GM19023 (cell line): ENCODE measurements at regions not wholly inside any gene's neighbourhood (a gene's known extent, or its start where the extent isn't known, plus 50 kb on each side); places are given as distances from the start of the nearest gene placed in this dataset.
"Not testable (repeated sequence)": the region's sequence is repeated elsewhere in the genome, so short reads cannot be mapped to it uniquely, and the experiment has no call there.

Source experiments
- ATAC-seq: cut with Tn5 transposase; IDR thresholded peaks from one replicate; pipeline ENCODE4 v1.9.1; 2021; ENCODE audit warnings: mild to moderate bottlenecking, moderate library complexity; ENCODE audit not compliant: unreplicated experiment

DNA sequence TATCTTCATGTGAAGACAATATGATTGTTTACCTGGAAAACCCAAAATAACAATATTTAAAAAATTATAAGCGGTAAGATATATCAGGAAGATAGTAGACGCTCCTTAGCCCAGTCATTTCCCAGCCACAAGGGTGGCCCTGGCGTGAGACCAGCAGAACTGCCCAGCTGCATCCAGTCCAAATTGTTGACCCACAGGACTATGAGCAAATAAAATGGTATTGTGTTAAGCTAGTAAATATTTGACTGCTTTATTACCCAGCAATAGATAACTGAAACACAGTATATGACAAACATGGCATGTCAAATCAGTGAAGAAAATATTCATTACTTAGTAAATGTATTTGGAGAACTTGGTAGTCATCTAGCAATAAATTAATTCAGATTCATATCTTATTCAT lies 294.3 kb upstream of the SPAG17 start:
- no peak for ATAC-seq

DNA sequence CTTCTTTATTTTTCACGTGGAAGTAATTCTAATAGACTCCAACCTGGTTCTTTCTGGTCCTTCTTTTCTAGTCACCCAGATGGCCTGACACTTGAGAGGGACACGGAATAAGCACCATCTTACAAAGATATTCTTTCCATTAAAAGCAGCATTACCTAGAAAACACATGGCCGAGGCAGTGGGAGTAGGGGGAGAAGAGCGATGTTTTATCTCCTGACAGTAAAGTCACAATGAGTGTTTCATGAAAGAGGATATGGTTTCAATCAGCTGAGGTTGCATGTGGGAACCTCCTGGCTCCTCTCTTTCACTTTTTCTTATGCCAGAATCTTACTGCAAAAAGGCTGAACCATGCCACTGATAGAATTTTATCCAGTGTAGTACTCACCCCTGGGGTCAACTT lies 288.8 kb upstream of the SPAG17 start:
- ATAC-seq: no peak

DNA sequence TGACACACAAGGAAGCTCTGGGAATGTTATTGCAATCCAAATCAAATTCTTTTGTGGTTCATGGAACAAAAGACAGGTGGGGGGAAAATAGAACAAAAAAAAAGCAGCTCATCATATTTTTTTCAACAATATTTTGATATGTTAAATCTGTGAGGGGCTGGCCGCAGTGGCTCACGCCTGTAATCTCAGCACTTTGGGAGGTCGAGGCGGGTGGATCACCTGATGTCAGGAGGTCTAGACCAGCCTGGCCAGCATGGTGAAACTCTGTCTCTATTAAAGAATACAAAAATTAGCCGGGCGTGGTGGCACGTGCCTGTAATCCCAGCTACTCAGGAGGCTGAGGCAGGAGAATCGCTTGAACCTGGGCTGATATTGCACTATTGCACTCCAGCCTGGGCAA lies 279.4 kb upstream of the SPAG17 start:
- not testable (repeated sequence) for ATAC-seq

DNA sequence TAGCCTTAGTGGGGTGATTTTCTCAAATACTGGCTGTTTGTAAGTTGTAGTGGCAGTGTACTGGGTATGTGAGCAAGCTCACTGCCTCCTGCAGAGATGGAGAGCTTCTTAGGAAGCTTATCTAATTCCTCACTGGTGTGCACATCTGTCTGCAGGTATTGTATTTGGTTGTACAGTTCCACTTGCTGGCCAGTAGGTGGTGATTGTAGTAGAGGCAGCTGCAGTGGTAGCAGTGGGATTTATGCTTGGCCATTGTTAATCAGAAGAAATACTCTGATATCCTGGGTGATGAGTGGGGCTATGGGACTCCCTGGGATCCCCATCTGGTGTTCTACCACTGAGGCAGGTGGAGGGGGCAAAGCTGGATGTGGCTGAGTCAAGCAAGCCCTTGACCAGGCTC lies 276.1 kb upstream of the SPAG17 start:
- no peak for ATAC-seq

DNA sequence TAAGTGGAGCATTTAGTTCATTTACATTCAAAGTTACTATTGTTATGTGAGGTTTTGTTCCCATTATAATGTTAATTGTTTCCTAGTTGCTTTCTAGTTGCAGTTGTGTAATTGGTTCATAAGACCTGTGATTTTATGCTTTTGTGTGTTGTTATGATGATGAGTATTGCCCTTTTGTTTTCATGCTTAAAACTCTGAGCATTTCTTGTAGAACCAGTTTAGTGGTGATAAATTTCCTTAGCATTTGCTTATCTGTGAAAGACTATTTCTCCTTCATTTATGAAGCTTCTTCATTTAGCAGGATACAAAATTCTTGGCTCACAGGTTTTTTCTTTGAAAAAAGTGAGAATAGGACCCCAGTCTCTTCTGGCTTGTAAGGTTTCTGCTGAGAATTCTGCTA lies 274.8 kb upstream of the SPAG17 start:
- no peak for ATAC-seq

DNA sequence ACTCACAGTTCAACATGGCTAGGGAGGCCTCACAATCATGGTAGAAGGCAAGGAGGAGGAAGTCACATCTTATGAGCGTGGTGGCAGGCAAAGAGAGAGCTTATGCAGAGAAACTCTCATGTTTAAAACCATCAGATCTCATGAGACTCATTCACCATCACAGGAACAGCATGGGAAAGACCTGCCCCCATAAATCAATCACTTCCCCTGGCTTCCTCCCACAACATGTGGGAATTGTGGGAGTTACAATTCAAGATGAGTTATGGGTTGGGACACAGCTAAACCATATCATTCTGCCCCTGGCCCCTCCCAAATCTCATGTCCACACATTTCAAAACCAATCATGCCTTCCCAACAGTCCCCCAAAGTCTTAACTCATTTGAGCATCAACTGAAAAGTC lies 268.8 kb upstream of the SPAG17 start:
- ATAC-seq: not testable (repeated sequence)

DNA sequence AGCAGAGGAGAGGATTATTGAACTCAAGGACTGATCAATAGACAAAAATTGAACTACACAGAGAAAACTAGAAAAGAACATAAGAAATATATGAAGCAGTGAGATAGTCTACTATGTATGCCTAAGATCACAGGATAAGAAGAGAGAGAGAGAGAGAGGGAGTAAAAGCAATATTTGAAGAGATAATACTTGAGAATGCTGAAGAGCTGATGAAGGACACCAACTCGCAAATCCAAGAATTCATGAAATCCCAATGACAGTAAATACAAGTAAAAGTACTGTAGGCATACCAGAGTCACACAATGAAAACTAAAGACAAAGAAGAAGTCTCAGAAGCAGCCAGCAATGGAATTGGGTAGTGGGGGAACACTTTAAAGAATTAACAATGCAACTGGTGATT lies 260.1 kb upstream of the SPAG17 start:
- no peak for ATAC-seq

DNA sequence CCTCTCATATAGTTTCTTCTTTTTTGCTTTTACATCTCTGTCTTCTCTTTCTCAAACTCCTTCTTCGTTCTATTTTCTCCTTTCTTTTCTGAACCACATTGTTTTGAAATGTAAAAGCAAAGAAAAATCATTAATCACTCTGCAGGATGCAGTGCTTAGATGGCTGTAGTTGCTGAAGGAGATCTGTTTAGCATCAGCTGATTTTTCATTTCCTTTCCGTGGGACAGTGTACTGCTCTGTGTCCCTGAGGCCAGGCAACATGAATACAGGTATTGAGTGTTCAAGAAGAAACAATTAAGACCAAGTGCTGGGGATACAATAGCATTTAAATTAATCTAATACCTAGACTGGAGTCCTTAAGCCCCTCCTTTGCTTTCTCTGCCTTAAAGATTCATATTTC lies 257.2 kb upstream of the SPAG17 start:
- ATAC-seq: no peak

DNA sequence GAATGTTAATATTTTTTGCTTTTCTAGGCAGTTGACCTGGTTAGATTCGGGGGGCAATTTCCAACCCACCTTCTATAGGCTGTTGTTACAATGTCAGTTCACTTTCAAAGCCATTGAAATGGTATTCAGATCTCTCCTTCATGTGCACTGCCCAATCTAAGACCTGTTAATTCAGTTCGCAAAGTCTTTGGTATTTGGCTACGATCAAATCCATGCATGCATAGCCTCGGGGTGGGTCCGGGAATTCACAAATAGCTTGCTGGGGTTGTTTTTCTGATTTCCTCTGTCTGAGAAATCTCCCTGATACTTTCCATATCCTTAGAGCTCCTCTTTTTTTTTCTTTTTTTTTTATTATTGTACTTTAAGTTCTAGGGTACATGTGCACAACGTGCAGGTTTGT lies 252.6 kb upstream of the SPAG17 start:
- ATAC-seq: no peak

DNA sequence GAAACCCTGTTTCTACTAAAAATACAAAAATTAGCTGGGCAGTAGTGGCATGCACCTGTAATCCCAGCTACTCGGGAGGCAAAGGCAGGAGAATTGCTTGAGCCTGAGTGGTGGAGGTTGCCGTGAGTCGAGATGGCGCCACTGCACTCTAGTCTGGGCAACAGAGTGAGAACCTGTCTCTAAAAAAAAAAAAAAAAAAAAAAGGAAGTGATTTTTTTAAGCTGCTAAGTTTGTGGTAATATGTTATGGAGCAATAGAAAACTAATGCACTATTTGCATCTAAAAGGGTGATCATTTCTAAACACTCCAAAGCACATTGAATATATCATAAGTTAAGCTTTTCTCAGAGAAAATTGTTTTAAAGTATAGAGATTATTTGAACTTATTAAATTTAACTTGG lies 244.8 kb upstream of the SPAG17 start:
- no peak for ATAC-seq

DNA sequence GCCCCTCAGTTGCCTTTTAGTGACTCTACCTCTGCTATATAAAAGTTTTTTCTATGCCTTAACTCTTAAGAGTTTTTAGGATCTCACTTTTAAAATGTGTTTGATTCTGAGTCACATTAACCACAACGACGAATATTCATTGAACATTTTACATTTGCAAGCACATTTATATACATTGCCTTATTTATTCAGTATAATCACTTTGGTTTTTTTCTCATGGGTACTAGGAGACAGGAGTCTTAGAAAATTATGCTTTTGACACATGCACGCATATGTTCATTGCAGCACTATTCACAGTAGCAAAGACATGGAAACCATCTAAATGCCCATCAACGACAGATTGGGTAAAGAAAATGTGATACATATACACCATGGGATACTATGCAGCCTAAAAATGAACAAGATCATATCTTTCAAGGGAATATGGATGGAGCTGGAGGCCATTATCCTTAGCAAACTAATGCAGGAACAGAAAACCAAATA lies 236.9 kb upstream of the SPAG17 start:
- no peak for ATAC-seq

DNA sequence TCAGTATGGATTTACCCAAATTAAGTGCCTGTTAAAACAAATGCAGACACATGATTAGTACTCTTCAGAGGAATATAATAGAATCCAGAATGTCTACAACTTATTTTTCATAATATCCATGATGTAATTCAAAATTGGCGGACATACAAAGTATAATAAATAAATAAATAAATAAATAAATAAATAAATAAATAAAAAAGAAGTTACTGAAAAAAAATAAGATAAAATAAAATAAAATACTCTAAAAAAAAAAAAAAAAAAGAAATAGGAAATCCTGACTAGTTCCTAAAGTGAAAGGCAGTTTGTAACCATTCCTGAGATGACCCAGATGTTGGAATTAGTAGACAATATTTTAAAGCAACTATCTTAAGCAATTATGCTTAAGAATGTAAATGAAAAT lies 219.0 kb upstream of the SPAG17 start:
- no peak for ATAC-seq

DNA sequence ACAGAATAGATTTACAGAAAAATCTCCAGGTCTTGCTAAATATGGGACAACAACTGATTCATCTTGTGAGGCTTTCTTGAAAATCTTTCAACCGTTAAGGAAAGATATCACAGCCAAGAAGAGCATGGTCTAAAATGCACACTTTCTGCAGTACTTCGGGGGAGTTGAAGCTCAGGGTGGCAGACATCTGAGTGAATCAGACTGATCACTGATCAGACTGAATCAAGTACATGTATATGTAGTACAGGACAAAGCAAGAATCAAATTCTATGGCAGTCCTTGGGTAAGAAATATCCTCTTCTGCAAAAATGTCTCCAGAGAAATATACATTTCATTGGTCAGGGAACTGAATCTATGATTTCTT lies 212.4 kb upstream of the SPAG17 start:
- ATAC-seq: no peak

DNA sequence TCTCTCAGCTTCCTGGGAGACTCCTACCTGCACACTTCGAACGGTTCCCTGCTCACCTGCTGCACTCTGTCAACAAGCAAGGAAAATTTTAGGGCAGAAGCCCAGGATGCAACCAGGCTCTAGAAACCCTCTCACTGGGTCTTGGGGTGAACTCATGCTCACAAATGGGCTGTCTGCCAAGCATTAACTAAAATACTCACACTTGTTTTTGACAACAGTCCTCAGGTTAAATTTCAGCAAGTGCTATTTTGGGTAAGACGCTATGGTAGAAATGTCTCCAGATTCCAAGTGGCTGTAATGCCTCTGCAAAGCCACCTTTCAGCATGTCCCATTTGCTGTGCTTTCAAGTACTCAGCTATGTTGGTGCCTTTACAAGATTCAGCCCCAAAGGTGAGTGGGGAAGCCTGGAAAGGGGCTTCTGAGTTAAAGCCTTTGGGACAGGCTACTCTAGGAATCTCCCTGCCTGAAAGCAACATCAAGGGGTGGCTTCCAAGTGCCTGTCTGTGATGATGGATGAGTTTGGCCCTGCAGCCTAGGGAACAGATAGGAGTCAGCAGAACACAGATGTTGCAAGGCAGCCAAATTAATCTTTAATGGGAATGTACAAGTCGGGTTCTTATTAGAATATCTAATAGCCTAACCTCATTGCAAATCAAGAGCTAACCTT lies 211.9 kb upstream of the SPAG17 start:
- no peak for ATAC-seq

DNA sequence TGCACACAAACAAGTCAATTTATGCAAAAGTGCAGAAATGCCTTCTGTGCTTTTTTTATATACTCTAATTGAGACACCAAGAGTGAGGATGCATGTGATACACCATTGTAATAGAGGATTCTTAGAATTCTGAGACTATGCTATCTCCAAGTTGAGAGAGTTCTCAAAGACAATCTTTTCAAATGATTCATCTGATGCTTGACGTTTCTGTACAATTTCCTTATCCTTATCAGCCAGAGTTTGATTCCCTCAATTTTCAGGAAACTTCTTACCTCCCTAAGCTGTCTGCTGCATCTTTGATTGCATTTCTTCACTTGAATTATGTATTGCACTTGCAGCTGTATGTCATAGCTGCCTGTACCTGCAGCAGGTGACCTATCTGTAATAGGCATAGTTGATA lies 211.3 kb upstream of the SPAG17 start:
- no peak for ATAC-seq

DNA sequence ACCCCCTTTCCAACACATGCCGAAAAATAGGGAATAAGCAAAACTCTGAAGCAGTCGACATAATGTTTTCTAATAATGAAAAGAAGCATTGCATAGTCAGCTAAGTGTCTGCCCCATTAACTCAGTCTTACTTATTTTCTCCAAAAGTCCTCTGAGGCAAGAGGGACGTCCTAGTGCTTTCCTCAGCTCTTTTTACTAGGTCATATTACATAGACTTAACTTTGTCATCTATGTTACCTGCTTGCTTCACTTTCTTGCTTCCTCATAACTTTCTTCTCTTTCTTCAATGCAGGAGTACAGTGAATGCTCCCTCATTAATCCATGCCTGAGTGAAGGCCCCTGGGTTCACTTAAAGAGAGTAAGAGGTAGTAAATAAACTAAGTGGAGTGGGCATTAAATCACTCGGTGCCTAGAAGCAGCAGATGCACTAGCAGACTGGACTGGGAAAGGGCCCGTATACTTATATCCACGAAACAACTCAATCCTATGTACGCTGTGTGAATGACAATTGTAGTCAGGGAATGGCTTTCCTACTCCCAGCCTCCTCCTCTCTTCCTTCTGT lies 210.5 kb upstream of the SPAG17 start:
- no peak for ATAC-seq

DNA sequence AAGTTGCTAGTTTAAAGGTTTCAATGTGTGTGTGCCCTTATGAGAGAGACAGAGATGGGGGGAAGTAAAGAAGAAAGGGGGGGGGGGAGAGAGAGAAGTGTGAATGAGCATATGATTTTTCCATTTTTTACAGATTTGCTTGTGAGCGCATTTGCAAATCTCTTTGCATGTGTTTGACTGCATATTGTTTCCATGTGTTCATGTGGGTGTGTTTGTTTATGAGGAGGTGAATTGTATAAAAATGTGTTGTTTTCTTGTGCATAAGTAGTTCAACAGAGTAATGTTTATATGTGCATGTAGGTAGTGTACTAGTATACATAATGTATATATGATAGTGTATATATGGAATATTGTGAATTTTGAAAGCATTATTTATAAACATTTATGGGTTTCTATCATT lies 205.9 kb upstream of the SPAG17 start:
- ATAC-seq: no peak

DNA sequence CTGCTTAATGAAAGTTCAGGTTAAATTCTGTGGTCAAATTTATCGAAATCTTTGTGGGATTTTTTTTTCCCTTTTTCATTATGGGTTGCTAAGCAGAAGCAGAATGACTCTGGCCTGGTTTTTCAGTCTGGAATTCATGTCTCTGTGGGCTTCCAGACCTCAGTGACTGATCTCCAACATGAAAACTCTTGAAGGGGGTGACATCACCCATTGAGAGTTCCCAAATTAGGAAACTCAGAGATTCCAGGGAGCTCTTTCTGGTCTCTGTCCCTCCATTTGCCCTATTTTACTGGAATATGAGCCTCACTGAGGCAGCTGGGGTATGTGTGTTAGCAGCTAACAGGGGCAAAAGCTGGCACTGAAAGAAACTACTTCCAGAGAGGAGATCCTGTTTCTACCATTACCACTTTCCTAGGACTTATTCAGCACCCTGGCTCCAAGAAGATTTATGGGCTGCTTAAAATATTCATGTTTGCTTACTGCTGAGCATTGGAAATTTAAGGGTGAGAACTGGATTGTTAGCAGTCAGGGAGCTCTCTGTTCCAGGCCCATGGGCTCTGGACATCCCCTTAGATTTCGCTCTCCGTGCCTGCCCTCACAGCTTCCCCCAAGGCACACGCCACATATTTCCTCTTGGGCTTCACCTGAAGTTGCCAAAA lies 203.4 kb upstream of the SPAG17 start:
- ATAC-seq: no peak

DNA sequence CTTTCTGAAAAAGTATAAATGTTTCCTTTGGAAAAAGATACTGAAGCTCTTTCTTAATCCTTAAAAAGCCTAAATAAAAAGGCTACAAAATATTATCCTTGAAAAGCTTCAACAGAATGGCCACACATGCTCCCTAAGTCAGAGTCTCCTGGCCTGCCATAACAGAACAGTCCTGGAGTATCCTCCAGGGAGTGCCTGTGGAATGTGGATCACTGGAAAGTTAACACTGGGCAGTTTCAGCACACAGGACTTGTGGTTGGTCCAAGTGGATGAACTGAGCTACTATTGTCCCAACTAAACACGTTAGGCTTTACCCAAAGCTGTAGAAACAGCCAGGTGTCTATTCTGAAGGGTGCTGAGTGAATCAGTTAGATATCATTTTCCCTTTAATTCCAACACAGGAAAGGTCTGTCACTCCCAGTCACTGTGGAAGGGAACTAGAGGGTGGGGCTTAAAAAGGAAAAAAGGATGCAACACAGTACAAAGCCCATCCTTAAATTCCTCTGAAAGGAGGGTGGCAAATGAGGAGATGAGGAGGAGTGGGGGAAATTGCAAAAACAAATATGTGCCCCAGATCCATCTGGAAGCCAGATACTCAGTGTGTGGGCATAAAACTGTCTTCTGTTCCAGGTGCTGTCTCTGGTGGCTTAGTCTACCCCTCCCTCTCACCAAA lies 196.3 kb upstream of the SPAG17 start:
- no peak for ATAC-seq

DNA sequence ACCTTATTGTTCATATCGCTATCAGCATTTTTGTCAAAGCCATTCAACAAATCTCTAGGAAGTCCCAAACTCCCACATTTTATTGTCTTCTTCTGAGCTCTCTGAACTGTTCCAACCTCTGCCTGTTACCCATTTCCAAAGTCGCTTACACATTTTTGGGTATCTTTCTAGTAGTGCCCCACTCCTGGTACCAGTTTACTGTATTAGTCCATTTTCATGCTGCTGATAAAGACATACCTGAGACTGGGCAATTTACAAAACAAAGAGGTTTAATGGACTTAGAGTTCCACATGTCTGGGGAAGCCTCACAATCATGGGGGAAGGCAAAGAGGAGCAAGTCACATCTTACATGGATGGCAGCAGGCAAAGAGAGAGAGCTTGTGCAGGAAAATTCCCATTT lies 192.2 kb upstream of the SPAG17 start:
- ATAC-seq: not testable (repeated sequence)

DNA sequence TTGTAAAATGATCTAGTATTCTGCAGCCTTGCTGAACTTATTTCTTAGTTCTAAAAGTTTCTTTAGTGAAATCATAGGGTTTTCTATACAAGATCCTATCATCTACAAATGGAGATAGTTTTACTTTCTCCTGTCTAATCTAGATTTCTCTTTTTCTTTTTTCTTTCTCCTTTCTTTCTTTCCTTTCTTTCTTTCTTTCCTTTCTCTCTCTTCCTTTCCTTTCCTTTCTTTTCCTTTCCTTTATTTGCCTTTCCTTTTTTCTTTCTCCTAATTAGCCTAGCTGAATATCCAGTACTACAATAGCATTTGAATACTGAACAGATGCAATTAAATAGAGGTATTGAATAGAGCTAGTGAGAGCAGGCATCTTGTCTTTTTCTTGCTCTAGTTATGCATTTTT lies 186.6 kb upstream of the SPAG17 start:
- ATAC-seq: no peak

DNA sequence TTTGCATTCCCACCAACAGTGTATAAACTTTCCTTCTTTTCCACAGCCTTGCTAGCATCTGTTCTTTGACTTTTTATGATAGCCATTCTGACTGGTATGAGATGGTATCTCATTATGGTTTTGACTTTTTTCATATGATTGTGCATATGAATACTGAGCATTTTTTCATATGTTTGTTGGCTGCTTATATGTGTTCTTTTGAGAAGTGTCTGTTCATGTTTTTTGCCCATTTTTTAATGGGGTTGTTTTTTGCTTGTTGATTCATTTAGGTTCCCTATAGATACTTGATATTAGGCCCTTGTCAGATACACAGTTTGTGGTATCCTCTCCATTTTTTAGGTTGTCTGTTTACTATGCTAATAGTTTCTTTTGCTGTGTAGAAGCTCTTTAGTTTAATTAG lies 185.8 kb upstream of the SPAG17 start:
- ATAC-seq: no peak
